Suppressor macrophage treated with lipopolysaccharide for 4 hours (primary cell): ENCODE measurements at regions not wholly inside any gene's neighbourhood (a gene's known extent, or its start where the extent isn't known, plus 50 kb on each side); places are given as distances from the start of the nearest gene placed in this dataset.

Source experiments
- DNase-seq: peaks from one replicate; pipeline ENCODE4 v3.0.0-alpha.2; 2020

- no peak for DNase-seq
Observed at GRCh38 chr9:26477963-26478362, 414.6 kb downstream of the CAAP1 start.

GRCh38 chr9:26471261-26471660 is 421.3 kb downstream of the CAAP1 start:
- DNase-seq: no peak

GRCh38 chr9:26470284-26470683 is 422.3 kb downstream of the CAAP1 start:
- no peak for DNase-seq

GRCh38 chr9:26463837-26464236 is 428.8 kb downstream of the CAAP1 start:
- DNase-seq: no peak

- no peak for DNase-seq
Observed at GRCh38 chr9:26462751-26463150, 429.9 kb downstream of the CAAP1 start.

- DNase-seq: no peak
Observed at GRCh38 chr9:26462213-26462612, 430.4 kb downstream of the CAAP1 start.

GRCh38 chr9:26460624-26461023 is 432.0 kb downstream of the CAAP1 start:
- no peak for DNase-seq

- DNase-seq: no peak
Observed at GRCh38 chr9:26459959-26460358, 432.6 kb downstream of the CAAP1 start.

- DNase-seq: no peak
Observed at GRCh38 chr9:26458054-26458453, 434.5 kb downstream of the CAAP1 start.

- no peak for DNase-seq
Observed at GRCh38 chr9:26457151-26457550, 435.5 kb downstream of the CAAP1 start.

- no peak for DNase-seq
Observed at GRCh38 chr9:26439061-26439624, 453.5 kb downstream of the CAAP1 start.

GRCh38 chr9:26437056-26437711 is 455.4 kb downstream of the CAAP1 start:
- DNase-seq: no peak

GRCh38 chr9:26426551-26427131 is 466.0 kb downstream of the CAAP1 start:
- no peak for DNase-seq

- DNase-seq: no peak
Observed at GRCh38 chr9:26418480-26418879, 474.1 kb downstream of the CAAP1 start.

GRCh38 chr9:26415528-26415927 is 477.1 kb downstream of the CAAP1 start:
- no peak for DNase-seq

- no peak for DNase-seq
Observed at GRCh38 chr9:26413611-26414010, 479.0 kb downstream of the CAAP1 start.

GRCh38 chr9:26412446-26412845 is 480.2 kb downstream of the CAAP1 start:
- no peak for DNase-seq

- DNase-seq: no peak
Observed at GRCh38 chr9:26406676-26407075, 485.9 kb downstream of the CAAP1 start.

GRCh38 chr9:26399556-26399955 is 493.0 kb downstream of the CAAP1 start:
- DNase-seq: no peak

- no peak for DNase-seq
Observed at GRCh38 chr9:26394025-26394424, 498.6 kb downstream of the CAAP1 start.

- DNase-seq: no peak
Observed at GRCh38 chr9:26392639-26393038, 500.0 kb downstream of the CAAP1 start.

- no peak for DNase-seq
Observed at GRCh38 chr9:26391036-26391435, 501.6 kb downstream of the CAAP1 start.

- DNase-seq: no peak
Observed at GRCh38 chr9:26375448-26375847, 517.2 kb downstream of the CAAP1 start.

GRCh38 chr9:26373616-26374015 is 519.0 kb downstream of the CAAP1 start:
- no peak for DNase-seq

- no peak for DNase-seq
Observed at GRCh38 chr9:26371236-26371635, 521.4 kb downstream of the CAAP1 start.
